ENCODE measurements at regions not wholly inside any gene's neighbourhood (a gene's known extent, or its start where the extent isn't known, plus 50 kb on each side); places are given as distances from the start of the nearest gene placed in this dataset.

GRCh38 chr7:86943447-86943846, 116.0 kb downstream of the ELAPOR2 start:
- TF ChIP-seq CTCF (IDR thresholded peaks at IDR 0.05) (no peak), POLR2A (IDR thresholded peaks at IDR 0.05) (no peak)
